ENCODE measurements at regions not wholly inside any gene's neighbourhood (a gene's known extent, or its start where the extent isn't known, plus 50 kb on each side); places are given as distances from the start of the nearest gene placed in this dataset.

GRCh38 chr16:72444696-72445095 is 272.7 kb upstream of the PMFBP1 start:
- no peak for DNase-seq

- DNase-seq: no peak
These were observed 271.9 kb upstream of the PMFBP1 start for GRCh38 chr16:72443809-72444208.

DNA sequence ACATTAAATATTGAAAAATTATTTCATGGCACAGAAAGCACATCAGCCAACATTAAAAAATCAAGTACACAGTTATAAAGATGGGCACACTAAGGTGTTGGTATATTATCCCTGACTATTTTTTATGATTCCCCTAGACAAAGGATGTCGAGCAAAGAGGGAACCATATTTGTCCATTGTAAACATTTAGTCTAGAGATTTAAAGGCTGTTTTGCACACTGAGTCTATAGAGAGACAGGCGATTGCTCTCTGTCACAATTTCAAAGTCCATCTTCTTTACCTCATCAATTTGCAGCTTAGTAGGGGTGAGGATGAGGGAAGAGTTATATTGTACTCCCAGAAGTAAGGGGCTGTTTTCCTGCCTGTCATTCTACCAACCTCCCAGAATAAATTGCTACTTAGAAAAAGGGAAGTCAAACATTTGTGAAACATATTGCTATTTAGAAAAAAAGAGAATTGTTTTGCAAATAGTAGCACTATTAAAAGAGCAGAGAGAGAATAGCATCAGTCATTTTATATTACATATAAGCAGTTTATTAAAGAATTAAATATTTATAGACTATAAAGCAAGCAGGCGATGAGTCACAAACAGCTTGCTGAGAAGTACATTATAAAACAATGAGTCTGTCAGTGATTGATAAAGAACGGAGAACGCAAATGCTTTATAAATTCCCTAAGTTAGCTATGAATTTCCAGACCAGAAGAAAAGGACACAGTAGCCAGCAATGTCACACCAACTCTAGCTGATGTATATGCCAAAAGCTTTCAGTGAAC is 270.6 kb upstream of the PMFBP1 start:
- DNase-seq: no peak

DNA sequence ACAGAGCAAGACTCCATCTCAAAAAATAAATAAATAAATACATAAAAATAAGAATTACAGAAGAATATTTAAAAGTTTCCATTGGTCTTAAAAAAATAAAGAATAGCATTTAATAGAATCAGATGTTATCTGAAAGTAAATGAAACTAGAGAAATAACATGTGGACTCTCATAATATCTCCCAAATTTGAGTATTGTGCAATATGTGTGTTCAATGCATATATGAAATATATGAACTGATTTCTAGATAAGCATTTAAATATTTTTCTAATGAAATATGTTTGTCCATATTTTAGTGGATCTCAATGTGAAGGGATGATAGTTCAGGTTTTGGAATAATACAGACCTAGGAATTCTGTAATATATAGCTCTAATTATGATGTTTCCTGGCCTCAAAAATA is 265.9 kb upstream of the PMFBP1 start:
- DNase-seq: no peak

DNA sequence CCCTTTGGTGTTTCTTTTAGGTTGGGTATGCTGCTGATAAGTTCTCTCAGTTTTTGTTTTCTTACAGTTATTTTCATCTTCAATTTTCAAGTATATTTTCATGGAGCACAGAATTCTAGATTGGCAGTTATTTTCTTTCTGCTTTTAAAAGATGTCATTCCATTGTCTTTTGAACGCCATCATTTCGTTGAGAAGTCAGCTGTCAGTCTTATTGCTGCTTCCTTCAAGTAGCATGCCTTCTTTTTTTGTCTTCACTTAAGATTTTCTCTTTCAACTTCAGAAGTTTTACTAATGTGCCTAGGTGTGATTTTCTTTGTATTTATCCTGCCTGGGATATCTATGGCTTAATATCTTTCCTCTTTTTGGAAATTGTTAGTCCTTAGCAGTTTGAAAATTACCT is 262.2 kb upstream of the PMFBP1 start:
- DNase-seq: no peak

DNA sequence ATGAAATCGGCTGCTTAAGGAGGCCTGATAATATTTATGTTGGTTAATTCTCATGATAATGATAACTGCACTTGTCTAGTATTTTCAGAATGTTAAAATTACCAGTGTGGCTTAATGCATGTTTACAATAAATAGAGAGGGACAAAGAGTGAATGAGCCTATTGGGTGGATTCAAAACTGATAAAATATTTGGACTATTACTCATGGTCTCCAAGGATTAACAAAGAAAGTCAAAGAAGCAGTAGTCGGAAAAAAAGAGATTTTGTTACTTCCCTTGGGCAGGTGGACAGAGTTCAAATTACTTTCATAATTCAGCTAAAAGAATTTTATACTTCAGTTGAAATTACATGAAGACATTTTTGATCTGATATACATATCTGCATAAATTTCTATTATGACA is 258.2 kb upstream of the PMFBP1 start:
- no peak for DNase-seq

DNA sequence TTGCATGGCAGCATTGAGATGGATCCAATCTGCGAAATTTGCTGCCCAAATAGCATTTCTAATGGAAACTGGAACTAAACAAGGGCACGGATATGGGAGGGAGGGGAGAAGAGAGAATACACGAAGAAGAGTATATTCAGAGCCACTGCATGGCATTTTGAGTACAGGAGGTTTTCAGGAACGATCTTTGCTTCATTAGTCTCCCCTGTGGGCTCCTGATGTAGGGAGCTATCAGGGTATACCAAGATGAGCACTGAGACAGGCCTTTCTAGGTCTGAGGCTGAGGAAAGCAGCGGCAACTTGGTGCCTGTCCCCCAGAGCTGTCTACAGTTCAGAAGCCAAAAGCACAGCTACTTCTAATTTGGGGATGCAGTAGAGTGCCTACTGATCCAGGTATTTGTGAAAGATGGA is 257.7 kb upstream of the PMFBP1 start:
- no peak for DNase-seq

DNA sequence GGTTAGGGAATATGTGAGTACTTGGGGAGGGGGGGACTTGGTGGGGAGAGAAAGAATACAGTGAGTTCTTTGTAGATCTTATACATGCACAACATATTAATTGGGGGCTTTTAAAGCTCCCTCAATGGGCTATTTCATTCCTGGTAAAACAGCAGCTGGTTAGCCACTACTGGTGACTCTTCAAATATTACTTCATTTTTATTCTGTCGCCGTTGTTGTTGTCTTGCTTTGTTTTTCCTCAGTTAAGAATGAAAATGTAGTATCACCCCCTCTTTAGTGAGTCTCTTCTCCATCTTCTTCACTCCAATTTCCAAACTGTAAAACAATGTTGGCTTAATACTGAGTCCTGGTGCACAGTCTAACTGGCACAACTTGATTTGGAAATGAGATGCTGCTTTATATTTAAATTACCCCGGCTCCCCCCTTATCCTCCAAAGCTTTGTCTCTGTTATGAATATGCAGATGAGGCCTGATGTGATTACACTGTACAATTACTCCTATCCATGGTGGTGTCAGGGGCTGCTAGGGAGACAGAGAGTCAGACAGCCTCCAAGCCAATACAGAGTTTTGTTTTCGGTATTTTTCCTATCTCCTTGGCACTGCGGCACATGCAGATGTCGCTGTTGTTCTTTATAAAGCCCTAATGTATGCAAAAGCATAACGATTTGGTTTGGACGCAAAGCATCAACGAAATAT is 256.9 kb upstream of the PMFBP1 start:
- DNase-seq: no peak

- DNase-seq: no peak
These were observed 255.9 kb upstream of the PMFBP1 start for GRCh38 chr16:72427783-72428331.

DNA sequence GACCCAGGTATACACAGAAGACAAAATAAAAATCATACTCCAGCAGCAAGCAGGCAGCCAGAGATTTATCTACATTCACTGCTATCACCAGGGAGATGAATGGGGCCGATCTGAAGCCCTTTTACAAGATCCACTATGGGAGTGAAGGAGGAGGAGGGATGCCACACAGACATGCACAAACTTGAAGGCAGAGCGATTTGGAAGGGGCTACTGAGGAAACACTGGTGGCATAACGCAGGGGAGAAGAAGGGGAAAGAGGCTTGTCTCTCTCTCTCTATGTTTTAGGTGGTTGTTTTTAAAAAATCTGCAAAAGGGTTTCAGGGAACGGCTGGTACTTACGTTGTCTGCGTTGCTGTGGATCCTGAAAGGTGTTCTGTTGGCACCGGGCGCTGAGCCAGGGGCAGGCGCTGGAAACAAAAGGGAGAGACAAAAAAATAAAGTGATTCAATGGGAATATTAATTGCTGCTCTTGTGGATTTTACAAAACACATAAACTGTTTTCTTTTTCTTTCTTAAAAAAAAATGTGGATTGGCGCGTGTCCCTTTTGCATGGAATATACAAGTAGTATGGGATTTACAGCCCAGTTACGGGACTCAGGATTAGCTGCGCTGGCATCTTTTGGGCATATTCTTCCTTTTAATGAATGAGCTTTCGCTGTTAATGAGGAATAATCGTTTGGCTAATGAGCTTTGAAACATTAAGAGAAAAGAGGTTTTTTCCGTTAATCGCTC is 255.3 kb upstream of the PMFBP1 start:
- DNase-seq: no peak

DNA sequence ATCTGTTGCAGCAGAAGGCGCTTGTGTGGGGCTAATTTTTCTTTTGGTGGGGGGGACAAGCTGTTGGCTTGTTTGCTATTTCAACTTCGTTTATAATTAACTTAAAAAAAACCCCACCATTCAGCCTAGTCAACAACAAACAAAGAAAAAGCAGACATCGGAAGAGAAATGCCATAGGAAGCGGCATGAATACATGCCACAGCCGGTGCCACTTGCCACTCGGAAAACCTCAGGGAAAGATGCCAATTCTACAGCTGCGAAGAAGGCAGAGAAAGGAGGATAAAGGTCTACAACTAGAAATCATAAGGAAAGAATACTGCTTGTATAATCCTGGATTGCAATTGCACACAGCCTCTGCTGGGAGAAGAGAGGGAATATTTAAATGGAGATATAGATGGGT is 254.4 kb upstream of the PMFBP1 start:
- no peak for DNase-seq

- DNase-seq: no peak
These were observed 253.8 kb upstream of the PMFBP1 start for GRCh38 chr16:72425571-72426341.

DNA sequence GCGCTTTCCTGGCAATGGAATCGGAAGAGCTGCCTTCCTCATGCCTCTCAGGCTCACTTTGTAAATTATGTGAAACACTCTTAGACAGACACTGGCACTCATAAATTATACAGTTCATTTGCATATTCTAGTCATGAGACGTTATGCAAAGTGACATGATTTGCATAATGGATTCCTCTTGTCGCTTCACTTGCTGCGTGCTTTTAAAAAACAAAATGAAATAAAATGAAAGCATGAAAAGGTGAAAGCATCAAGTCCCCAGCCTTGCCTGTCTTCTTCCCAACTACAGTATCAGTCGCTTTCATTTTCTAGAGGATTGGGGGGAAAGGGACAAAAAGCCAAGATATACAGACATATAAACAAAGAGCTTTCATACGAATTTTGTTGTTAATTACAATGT is 252.8 kb upstream of the PMFBP1 start:
- DNase-seq: no peak

DNA sequence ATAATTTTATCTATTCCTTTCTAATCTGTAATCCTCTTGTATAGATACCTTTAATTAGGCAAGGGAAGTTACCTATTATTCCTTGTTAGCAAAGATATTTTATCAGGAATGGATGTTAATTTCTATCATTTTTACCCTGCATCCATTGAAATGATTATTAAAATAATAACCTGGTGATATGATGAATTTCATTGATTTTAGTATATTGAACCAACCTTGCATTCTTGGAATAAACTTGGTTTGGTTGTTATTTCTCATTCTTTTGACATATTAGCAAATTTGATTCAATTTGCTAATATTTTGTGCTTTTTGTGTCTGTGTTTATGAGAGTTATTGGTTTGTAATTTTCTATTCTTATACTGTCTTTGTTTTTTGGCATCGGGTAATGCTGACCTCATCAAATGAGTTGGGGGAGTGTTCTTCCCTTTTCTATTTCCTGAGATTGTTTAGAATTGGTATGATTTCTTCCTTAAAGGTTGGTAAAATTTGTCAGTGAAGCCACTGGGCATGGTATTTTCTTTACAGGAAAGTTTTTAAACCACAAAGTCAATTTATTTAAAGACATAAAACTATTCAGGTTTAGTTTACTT is 250.4 kb upstream of the PMFBP1 start:
- no peak for DNase-seq

DNA sequence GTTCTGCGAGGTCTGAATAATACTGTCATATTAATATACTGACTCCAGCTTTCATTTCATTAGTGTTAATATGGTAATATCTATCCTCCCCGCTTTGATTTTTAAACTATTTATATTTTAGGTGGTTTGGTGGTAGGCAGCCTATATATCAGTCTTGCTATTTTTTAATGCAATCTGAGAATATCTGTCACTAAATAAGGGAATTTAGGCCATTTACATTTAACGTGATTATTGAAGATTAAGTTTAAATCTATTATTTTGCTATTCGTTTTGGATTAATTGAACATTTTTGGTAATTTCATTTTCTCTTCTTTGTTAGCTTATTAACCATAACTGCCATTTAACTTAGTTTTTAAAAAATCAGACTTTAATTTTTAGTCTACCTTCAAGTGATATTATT is 247.7 kb upstream of the PMFBP1 start:
- no peak for DNase-seq

DNA sequence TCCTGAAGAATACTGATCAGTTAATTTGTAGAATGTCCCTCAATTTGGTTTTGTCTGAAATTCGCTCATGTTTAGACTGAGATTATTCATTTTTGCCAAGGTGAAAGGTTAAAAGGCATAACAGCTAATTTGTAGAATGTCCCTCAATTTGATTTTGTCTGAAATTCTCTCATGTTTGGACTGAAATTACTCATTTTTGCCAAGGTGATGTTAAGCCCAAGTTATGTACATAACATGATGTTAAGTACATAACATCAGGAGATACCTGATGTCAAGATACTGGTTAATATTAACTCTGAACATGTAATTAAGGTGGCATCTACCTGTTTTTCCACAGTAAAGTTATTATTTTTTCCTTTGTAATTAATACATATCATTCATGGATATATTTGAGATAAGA is 243.4 kb upstream of the PMFBP1 start:
- DNase-seq: no peak

DNA sequence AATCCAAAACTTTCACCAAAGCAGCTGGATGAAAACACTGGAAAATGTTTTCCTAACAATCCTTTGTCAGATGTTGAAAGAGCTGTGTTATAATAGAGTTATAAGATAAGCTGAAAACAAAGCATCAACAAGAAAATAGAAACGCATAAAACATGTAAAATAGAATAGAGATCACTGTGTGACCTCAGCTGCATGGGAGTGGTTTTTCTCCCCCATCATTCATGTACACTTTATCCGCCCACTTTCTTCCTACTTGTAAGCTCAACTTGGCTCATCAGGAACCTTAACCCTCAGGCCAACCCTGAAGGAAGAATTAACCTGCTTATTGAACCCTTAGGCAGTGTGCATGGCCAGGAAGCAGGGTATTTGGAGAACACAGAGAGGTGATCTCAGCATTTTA is 238.5 kb upstream of the PMFBP1 start:
- no peak for DNase-seq

- no peak for DNase-seq
These were observed 237.5 kb upstream of the PMFBP1 start for GRCh38 chr16:72409423-72409822.

GRCh38 chr16:72406390-72406789 is 234.4 kb upstream of the PMFBP1 start:
- DNase-seq: no peak

- DNase-seq: no peak
These were observed 232.3 kb upstream of the PMFBP1 start for GRCh38 chr16:72404299-72404698.

DNA sequence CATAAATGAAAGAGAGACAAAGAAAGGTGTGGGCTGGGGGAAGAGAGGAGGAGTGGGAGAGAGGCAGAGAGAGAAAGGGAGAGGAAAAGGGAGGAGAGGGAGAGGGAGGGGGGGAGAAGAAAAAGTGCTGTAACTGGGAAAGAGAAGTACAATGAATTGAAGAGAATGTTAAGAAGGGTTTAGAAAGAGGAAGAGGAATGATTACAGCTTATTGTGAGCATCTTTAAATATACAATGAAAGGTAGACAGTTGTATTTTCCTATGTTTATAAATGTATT is 229.1 kb upstream of the PMFBP1 start:
- no peak for DNase-seq

DNA sequence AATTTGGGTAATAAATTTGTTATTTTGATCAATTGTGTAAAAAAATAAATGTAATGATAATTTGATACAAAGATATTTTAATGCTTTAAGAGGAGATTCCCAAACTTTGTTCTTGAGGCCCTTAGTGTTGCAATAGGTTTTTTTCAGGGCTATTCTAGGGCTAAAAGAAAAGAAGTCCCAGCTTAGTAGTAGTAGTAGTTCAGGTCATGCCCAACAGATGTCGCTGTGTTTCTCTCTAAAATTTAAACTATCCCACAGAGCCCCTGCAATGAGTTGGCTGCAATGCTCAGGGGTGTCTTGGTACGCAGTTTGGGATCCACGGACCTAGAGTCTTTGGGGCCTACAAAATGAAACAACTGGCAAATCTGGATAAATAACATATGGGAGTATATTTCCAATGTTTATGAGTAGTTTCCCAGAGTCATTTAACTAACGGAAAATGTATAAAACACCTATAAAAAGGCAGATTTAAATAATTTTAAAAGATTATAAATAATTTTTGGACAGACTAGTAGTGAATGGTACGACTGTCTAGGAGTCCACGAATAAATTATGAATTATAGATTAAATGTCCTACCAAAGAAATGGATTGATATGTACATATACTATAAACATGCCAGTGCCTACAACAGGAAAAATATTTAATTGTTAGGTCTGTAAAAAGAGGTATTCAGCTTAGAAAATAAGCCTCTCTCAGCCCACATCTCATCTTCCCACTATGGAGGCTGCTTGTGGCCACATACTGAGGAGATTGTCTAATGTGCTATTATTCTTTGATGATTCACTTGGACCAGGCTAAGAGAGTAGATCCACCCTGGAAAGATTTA is 228.5 kb upstream of the PMFBP1 start:
- no peak for DNase-seq

All from activated CD8-positive, alpha-beta memory T cell treated with anti-CD3 and anti-CD28 coated beads, Interleukin-2, amount 50 U/mL, for 4 hours (primary cell).